Fibroblast of lung (primary cell): ENCODE measurements at regions not wholly inside any gene's neighbourhood (a gene's known extent, or its start where the extent isn't known, plus 50 kb on each side); places are given as distances from the start of the nearest gene placed in this dataset.
A peak's percentile ranks its signal among the peaks of the same experiment; 100 is the strongest.

Experiments used
- DNase-seq, 2 donors: peaks; one replicate each; pipeline versions ENCODE4 v3.0.0 to v3.0.0-alpha.2; 2010; ENCODE audit warnings: low read depth in 2 of 2
- H2AFZ ChIP-seq: 2 replicates; pipeline ENCODE4 v1.5.1; 2012; ENCODE audit warnings: low read length, control low read depth, inconsistent platforms
- H3K27ac ChIP-seq: 2 replicates; pipeline ENCODE4 v1.5.1; 2011; ENCODE audit warnings: low read length, control low read depth; ENCODE audit not compliant: insufficient read depth
- H3K27me3 ChIP-seq: 2 replicates; pipeline ENCODE4 v1.5.1; 2011; ENCODE audit warnings: mild to moderate bottlenecking, low read length; ENCODE audit not compliant: control insufficient read depth, insufficient read depth
- H3K36me3 ChIP-seq: 2 replicates; pipeline ENCODE4 v1.5.1; 2011; ENCODE audit warnings: low read length; ENCODE audit not compliant: control insufficient read depth, insufficient read depth
- H3K4me1 ChIP-seq: 2 replicates; pipeline ENCODE4 v1.5.1; 2011; ENCODE audit warnings: low read length; ENCODE audit not compliant: control insufficient read depth, insufficient read depth; ENCODE audit errors: extremely low read depth
- H3K4me2 ChIP-seq: 2 replicates; pipeline ENCODE4 v1.5.1; 2011; ENCODE audit warnings: low read length, control low read depth; ENCODE audit not compliant: insufficient read depth; ENCODE audit errors: extremely low read depth
- H3K4me3 ChIP-seq, 4 experiments: fragments of 200-600 bp in 1 of 4; sonication (generic) in 1 of 4; replicated peaks in 1 of 4; 2 replicates each; pipeline ENCODE4 v1.5.1; 2011 to 2016; ENCODE audit warnings: low read length in 4 of 4, low read depth in 3 of 4, mild to moderate bottlenecking in 3 of 4, control low read depth in 2 of 4, inconsistent platforms in 1 of 4, mixed read lengths in 1 of 4; ENCODE audit not compliant: insufficient read depth in 1 of 4; ENCODE audit errors: control extremely low read depth in 1 of 4
- H3K79me2 ChIP-seq: 2 replicates; pipeline ENCODE4 v1.5.1; 2012; ENCODE audit warnings: mild to moderate bottlenecking, low read length, inconsistent platforms; ENCODE audit not compliant: control insufficient read depth, insufficient read depth
- H3K9ac ChIP-seq: 2 replicates; pipeline ENCODE4 v1.5.1; 2011; ENCODE audit warnings: mild to moderate bottlenecking, low read length, control low read depth; ENCODE audit not compliant: insufficient read depth
- H3K9me3 ChIP-seq: 2 replicates; pipeline ENCODE4 v1.5.1; 2012; ENCODE audit warnings: low read depth, low read length; ENCODE audit not compliant: control insufficient read depth, insufficient read depth
- H4K20me1 ChIP-seq: 2 replicates; pipeline ENCODE4 v1.5.1; 2011; ENCODE audit warnings: low read length; ENCODE audit not compliant: control insufficient read depth, insufficient read depth; ENCODE audit errors: extremely low read depth
- CTCF ChIP-seq, 2 donors: IDR thresholded peaks in 1 of 2; conservative IDR thresholded peaks in 1 of 2; 1 replicate in 1 of 2; 2 replicates in 1 of 2; pipeline ENCODE4 v1.5.1; 2011 to 2012; ENCODE audit warnings: low read length in 2 of 2, control low read depth in 1 of 2, inconsistent platforms in 1 of 2, low read depth in 1 of 2, mild to moderate bottlenecking in 1 of 2
- EZH2 ChIP-seq: IDR thresholded peaks from 2 replicates; pipeline ENCODE4 v1.5.1; 2012; ENCODE audit warnings: low read length, control low read depth, mild to moderate bottlenecking; ENCODE audit errors: missing control alignments

- Histone ChIP-seq H3K79me2 (peaks cover 18% of the 10 kb centered on the region), H4K20me1 (no peaks in the 10 kb centered on the region), H3K4me2 (no peak overlapping the region), H3K27ac (no peak overlapping the region), H3K4me3 (no peak overlapping the region), H3K4me1 (no peaks in the 10 kb centered on the region), H2AFZ (no peak overlapping the region), H3K9ac (no peak overlapping the region), H3K9me3 (no peaks in the 10 kb centered on the region), H3K27me3 (no peaks in the 10 kb centered on the region), H3K36me3 (no peaks in the 10 kb centered on the region)
- no peak for TF ChIP-seq CTCF (conservative IDR thresholded peaks at IDR 0.05 in 1 of 2, IDR thresholded peaks at IDR 0.05 in 1 of 2; ENCODE audit: low read depth in 1 of 2, low read length in 2 of 2)
- no peak for TF ChIP-seq EZH2
- no peak for DNase-seq
Measured at GRCh38 chr2:144326825-144327224, 193.1 kb downstream of the ZEB2 start.

GRCh38 chr2:144325086-144325485 is 194.8 kb downstream of the ZEB2 start:
- H3K27ac ChIP-seq = no peak overlapping the region
- H3K4me2 ChIP-seq = no peak overlapping the region
- peaks cover 9% of the 10 kb centered on the region for H3K79me2 ChIP-seq
- H3K9ac ChIP-seq = no peak overlapping the region
- H3K4me1 ChIP-seq = peaks cover 5% of the 10 kb centered on the region
- no peaks in the 10 kb centered on the region for H3K36me3 ChIP-seq
- H3K4me3 ChIP-seq = no peak overlapping the region
- no peak overlapping the region for H2AFZ ChIP-seq
- peak in 1 of 2 donors; percentile 80 for DNase-seq
- H4K20me1 ChIP-seq = no peaks in the 10 kb centered on the region
- TF ChIP-seq EZH2 (no peak), CTCF (conservative IDR thresholded peaks at IDR 0.05 in 1 of 2, IDR thresholded peaks at IDR 0.05 in 1 of 2; ENCODE audit: low read depth in 1 of 2, low read length in 2 of 2) (no peak)
- no peaks in the 10 kb centered on the region for H3K9me3 ChIP-seq
- no peaks in the 10 kb centered on the region for H3K27me3 ChIP-seq

- H3K4me3 ChIP-seq = no peak overlapping the region
- H3K27me3 ChIP-seq = no peaks in the 10 kb centered on the region
- H3K36me3 ChIP-seq = no peaks in the 10 kb centered on the region
- H4K20me1 ChIP-seq = no peaks in the 10 kb centered on the region
- TF ChIP-seq CTCF (conservative IDR thresholded peaks at IDR 0.05 in 1 of 2, IDR thresholded peaks at IDR 0.05 in 1 of 2; ENCODE audit: low read depth in 1 of 2, low read length in 2 of 2) (no peak), EZH2 (no peak)
- no peak overlapping the region for H2AFZ ChIP-seq
- H3K9ac ChIP-seq = no peak overlapping the region
- no peaks in the 10 kb centered on the region for H3K9me3 ChIP-seq
- peak in 1 of 2 donors; percentile 24 for DNase-seq
- H3K79me2 ChIP-seq = peaks cover 4% of the 10 kb centered on the region
- H3K4me2 ChIP-seq = no peak overlapping the region
- no peak overlapping the region for H3K27ac ChIP-seq
- H3K4me1 ChIP-seq = peaks cover 5% of the 10 kb centered on the region
Measured at GRCh38 chr2:144324446-144325045, 195.4 kb downstream of the ZEB2 start.
